Glomerular endothelial cell (primary cell): ENCODE measurements at regions not wholly inside any gene's neighbourhood (a gene's known extent, or its start where the extent isn't known, plus 50 kb on each side); places are given as distances from the start of the nearest gene placed in this dataset.

ENCODE experiments used
- DNase-seq: peaks from one replicate; pipeline ENCODE4 v3.0.0-alpha.2; 2011; ENCODE audit warnings: low read depth, low spot score; ENCODE audit errors: extremely low read depth

DNA sequence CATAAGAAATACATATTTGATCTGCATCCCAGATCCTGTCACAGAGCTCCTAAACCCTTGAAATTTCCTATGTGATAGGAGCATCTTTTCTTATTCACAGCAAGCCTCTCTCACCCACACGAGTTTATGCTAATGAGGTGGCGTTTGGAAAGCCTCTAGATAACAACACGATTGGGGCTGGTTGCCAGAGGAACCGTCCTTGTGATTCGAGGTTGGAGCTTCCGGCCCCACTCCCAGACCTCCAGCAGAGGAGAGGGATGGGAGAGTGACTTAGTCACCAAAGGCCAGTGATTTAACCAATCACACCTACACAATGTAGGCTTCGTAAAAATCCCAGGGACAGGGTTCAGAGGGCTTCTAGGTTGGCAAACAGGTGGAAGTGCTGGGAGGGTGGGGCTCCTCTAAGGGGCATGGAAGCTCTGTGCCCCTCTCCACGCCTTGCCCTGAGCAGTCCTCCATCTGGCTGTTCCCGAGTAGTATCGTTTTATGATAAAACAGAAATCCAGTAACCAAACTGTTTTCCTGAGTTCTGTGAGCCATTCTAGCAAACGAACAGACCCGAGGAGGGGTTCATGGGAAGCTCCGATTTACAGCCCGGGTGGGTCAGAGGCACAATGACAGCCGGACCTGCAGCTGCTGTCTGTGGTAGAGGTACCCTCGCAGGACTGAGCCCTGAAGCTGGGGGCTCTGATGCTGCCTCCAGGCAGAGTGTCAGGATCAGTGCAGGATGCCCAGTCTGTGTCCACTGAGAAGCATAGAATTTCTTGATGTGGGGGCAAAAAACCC, 238.1 kb upstream of the ARID1B start:
- no peak for DNase-seq

DNA sequence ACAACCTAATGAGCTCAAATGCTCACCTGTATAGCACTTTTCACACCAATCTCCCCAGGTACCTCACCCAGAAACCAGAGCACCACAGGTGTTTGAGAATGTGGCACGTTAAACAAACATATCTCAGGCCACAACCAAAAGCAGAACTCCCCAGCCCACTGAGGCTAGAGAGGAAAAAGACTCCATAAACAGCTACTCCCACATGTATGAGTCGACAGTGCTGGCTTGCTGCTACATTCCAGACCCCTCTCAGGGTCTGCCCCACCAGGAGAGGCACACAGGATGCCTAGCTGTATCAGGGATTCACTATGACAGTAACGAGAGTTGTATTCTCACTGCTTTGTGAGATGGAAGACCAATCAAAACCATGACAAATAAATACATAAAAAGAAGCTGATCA, 242.6 kb upstream of the ARID1B start:
- no peak for DNase-seq

DNA sequence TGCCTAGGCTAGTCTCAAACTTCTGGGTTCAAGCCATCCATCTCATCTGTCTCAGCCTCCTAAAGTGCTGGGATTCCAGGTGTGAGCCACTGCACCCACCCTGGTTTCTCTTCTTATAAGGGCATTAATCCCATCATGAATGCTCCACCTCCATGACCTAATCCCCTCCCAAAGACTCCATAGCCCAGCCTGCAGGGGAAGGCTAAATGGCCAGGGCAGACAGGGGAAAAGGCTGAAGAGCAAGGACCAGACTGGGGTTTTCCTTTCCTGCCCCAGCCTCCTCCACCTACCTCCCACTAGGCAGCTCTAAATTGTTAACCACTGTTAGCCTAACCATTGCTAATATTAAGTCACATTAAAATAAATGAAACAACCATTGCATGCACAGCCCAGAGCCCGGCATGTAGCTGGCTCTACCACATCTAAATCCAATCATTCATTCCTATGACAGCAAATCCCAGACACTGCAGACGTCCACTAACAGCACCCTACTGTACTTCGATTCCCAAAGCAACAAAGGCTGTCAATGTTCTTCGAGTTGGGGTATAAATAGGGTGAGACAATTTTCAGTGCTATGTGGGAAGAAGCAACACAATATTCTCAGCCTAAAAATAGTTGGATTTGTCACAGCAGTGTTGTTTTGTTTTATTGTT, 243.2 kb upstream of the ARID1B start:
- no peak for DNase-seq

DNA sequence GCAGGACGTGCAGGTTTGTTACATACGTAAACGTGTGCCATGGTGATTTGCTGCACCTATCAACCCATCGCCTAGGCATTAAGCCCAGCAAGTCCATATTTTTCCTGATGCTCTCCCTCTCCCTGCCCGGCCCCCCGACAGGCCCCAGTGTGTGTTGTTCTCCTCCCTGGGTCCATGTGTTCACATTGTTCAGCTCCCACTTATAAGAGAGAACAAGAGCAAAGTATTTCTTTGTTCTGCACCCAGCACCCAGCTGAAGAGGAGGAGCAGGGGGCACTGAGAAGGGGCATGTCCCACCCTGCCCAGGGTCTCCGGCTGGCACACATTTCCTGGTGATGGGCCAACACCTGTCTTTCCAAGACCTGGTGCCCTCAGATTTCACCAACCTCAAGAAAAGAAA, 251.1 kb upstream of the ARID1B start:
- DNase-seq, result no peak

DNA sequence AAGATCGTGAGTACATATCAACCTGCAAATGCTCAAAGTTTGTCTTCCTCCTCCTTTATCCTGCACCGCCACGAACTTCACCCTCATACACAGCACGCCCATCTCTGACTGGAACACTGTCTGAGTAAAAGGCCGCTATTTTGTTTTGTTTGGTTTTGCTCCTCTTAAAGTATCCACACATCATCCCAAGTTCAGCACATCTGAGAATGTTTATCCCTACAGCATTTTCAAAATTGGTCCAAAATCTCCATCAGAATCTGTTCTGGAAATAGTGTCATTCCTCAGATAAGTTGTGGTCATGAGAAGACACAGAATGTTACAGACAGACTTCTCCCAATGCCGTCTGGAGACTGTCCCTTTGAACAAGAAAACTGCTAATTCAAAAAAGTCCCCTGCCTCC, 251.6 kb upstream of the ARID1B start:
- no peak for DNase-seq

DNA sequence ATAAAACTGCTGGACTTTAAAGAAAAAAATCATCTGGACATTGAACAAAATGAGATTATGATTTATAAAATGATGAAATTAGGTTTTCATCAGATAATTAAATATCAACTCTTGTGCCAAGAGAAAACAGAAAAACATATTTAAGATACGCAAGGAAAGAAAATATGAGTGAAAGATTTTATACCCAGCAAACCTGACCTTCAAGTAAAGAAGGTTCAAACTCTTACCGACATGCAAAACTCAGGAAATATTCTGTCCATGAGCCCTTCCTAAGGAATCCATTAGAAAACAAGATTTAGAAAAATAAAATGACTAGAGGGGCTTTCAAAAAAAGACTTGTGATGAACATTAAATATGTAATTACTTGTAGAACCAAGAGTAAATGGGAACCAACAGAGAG, 257.2 kb upstream of the ARID1B start:
- DNase-seq, result no peak

DNA sequence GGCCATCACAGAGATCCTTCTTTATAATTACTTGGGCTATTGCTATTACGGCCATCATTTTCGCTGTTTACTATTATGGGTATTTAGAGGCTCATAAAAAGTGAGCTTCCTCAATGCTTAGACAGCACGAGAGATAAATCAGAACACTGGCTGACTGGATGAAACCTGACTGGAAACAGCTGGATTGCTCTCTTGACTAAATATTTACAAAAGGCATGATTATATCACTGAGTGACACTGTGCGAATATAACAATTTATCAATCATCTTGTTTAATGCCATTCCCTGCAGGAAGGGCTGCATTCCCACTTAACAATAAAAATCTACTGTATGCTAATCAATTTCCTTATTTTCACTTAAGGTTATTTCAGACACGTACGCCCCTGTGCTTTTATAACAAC, 260.1 kb upstream of the ARID1B start:
- no peak for DNase-seq

DNA sequence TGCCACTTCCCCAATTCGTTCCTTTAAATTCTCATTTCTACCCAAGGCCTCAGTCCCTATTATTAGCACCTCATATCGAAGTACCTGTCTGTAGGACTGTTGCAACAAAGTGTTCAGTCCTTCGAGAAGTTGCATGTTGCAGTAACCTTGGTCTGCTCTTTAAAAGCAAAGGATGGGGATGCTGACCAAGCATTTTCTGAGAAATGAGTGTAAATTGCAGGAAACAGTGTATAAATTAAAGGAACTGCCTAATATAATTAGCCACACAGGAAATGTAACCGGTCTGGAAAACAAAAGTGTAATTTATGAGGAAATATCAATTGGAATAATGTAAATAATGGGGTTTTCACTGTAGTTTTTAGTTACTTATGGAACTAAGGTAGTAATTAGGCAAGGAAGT, 261.9 kb upstream of the ARID1B start:
- DNase-seq, result no peak

DNA sequence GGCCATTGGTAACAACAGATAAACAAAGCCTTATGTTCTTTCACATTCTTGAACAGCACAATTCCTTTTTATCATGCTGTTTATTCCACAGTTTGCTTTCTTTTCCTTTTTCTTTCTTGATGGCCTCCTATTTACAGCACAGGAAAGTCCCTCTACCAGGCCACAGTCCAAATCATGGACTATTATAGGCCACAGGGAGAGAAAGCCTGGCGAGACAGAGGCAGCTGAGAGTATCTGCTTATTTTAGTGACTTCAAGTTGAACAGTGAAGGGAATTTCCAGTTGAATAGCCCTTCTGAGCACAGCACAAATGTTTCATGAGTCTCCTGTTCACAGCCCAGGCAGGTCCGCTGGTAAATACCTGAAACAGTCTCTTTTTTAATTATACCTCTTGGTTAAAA, 263.7 kb upstream of the ARID1B start:
- no peak for DNase-seq

DNA sequence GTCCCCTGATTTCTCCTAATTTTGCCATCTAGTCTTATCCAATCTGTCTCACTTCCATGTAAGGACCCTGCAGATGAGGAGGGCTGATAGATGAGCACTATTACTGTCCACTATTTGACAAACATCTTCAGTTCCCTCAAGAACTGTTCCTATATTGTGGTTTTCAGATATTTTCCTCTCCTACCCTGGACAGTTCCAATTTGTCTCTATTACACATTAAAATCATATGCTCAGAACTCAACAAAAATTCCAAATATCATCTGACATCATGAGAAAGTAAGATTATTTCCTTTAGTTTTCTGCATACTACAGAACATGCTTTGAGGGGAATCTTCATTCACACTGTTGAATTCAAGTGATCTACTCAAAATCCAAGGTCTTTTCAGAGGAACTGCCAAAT, 265.6 kb upstream of the ARID1B start:
- DNase-seq, result no peak

DNA sequence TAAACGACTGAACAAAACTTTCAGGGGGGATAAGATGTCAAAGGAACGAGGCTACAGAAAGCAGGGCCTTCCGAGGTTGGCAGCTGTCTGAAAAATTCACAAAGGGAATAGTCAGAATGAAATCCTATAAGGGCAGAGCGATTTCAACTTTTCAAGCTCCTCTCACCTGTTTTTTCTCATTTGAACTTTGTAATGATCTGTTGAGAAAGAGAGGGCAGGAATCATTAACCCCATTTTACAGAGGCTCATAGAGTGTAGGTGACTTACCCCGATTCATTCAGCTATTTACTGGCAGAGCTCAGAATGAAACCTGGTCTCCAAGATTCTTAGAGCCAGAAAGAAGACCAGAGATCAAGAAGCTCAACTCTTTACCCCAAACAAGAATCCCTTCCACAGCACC, 266.1 kb upstream of the ARID1B start:
- no peak for DNase-seq

DNA sequence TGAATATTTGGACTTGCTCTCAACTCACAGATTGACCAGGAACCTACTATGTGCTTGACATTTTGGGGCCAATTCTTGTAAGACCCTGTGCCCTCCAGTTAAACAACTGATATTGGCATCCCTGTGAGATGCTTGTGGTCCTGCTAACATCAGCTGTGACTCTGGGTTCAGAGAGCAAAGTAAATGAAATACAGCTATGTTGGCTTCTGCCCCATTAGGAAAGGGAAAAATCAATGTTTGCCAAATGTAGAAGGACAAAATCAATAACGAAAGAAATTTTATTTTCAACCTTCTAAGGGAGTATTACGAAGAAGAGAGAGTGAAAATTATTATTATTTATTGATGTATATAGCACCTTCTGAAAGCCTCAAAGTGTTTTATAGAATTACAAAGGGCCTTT, 266.9 kb upstream of the ARID1B start:
- DNase-seq, result no peak

DNA sequence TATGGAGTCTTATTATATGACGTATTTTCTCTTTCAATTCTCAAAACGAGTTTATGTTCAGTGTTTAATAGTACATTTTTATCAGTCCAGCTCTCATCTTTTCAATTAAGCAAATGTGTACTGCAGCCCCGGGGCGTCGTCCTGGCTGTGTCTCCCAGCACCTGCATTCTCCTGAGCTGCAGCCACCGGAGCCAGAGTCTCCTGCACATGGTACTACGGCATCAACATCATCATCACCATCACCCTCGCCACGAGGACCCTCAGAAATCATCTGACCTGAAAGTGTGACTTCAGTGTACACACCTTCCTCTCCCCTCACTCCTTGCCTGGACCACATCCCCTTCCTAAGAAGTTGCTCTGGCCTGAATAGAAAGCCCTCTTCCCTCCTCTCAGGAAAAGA, 267.7 kb upstream of the ARID1B start:
- no peak for DNase-seq

DNA sequence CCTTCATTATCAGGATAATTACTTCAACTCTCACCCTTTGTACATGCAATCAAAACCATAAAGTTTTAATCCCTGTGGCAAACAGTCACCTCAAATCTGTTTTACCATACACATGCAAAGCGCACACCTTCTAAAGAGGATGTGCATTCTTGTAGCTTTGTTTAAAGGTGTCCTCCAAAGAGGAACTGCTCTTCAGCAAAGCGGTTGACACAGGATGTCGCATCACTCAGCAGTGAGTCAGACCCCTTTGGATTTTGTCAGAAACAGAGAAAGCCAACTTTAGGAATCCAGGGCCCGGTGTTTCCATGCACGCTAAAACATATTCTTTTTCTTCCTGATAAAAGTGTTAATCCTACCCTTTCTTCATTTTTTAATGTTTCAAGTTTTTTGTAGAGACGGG, 268.3 kb upstream of the ARID1B start:
- DNase-seq, result no peak

DNA sequence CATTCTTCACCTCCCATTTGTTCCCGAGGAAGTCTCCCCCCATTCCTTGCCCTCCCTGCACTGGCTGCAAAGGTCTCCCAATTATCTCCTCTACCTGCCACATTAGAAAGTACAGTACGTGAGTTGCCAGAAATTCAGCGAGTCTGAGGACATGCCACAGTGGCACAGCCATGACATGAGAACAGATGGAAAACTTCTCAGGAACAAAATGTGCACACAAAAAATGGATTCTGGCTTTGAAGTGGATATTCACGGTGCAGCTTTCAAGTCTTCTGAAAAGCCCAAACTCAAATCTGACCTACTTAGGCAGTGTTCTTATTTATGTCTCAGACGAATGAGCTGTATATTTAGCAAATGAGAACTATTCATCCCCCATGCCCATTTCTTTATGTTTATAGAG, 269.1 kb upstream of the ARID1B start:
- no peak for DNase-seq

DNA sequence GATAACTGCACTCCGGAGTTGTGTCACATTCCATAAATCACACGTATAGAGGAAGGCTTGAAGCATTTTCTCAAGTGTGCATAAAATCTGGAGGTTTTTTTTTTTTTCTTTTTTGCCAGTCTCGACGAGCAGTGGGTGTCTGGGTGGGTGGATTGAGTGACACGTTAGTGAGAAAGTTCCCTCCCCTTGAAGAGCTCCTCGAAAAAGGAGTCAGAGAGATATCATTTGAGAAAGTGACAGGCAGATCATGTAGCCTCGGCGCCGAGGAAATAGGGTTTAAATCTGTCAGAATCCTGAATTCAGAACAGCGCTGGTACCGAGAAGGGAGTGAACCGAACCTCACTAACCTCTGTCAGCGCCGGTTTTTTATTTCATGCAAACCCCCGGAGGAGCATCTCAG, 269.5 kb upstream of the ARID1B start:
- DNase-seq, result no peak

DNA sequence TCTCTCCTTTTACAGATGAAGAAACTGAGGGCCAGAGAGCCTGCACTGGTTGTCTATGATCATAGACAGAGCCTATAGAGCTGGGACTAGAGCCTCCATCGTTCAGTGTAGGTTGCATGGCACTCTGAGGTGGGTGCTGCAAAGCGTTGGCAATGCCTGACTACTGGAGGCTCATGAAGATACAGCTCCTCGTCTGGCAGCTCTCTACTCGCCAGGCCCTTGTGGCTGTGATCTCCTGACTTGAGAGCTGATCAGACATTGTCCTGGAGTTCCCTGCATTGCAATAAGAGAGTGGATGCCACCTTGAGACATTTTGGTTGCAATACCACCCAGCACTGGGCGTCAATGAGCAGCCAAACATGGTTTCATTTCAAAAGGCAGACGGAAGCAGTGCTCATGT, 270.1 kb upstream of the ARID1B start:
- no peak for DNase-seq

DNA sequence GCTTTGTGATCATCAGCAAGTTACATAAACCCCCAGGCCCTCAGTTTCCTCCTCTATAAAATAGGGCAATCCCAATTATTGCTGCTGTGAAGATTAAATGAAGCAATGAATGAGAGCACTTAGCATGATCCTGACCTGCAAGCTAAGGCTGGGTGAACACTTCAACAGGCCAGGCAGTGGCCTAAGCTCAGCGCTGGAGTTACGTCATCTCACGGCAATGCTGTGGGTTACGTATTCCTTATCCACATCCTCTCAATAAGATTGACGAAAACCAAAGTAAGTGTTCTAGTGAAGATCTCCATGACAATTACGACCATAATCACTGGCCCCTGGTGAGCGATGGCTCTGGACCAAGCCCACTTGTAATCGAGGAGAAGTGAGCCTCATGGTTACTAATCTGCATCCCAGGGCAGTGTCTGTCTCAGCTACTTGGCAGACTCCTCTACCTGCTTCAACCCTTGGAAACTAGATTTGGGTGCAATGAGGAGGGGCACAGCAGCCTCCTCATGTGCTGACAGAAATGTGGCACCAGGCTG, 274.1 kb upstream of the ARID1B start:
- DNase-seq, result no peak

DNA sequence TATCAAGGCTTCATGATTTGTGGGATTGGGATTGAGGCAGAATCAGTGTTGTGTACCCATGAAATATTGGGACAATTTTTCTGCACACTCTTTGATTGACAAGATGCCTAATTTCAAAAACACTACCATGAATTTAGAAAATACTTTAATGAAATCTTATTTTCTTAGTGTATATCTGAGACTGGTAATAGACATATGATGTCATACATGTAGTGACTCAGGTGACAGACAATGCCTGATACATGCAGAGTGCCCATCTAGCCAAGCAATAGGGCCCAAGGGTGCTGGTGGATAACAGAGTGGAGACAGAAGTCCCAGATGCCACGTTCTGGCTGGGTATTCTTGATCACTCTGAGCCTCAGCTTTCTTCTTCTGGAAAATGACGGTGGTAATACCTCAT, 279.6 kb upstream of the ARID1B start:
- DNase-seq, result no peak

DNA sequence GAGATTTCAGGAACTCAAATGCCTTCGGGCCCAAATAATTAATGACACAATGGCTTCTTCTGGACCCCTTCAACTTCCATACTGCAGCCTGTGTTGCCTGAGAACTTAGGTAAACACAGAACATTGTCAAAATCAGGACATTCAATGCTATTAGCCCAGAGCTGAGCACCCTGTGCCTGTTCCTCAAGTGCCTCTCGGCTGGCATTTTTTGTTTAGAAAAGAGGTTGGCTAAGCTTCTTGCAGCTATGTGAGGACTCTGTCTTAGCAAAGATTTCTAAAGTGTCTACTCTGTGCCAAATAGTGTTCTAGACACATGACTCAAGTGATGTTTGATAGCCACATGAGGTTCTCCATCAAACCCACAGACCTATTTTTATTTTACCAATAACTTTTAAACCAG, 289.3 kb upstream of the ARID1B start:
- no peak for DNase-seq

DNA sequence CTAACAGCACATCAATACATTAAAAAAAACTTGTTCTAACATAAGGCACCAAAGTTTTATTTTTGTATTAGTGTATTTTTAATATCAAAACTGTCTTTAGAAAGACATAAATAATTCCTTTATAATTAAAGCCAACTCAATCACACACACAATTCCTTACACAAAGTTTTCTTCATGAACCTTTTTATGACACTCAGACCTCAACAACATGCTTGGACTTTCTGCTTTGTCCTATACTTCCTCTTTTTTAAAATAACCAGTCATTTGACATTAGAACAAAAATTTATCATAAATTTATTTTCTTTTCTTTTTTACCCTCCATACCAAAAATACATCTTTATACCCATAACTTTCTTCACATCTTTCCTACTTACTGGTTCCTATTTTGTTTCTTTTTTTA, 292.0 kb upstream of the ARID1B start:
- no peak for DNase-seq

DNA sequence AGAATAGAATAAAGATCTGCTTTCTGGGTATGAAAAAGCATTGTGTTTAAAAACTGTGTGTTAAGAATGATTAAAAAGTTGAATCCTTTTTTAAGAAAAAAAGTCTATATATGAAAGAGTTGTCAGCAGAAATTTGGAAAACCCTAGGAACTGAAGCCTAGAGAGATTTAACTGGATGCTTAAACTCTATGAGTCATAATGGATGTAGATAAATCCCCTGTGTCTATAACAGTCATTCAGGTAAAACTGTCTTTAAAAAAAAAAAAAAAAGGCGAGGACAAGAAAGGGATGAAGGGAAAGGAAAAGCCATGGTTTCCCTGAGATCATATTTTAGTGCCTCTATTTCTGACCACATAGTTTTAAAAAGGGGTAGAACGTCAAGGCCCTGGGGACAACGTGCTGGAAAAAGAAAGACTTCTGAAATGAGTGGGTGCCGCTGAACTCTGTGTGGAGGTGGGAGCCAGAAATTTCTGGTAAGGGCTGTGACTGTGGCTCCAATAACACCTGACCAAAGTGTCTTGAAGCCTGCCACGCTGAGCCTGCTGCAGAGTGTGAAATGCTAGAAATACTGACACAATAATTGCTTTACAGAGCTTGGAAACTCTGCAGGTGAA, 302.6 kb upstream of the ARID1B start:
- no peak for DNase-seq
